Activated gamma-delta T cell treated with anti-CD3 and anti-CD28 coated beads, Interleukin-2, amount 50 U/mL, for 16 hours (primary cell): ENCODE measurements at regions not wholly inside any gene's neighbourhood (a gene's known extent, or its start where the extent isn't known, plus 50 kb on each side); places are given as distances from the start of the nearest gene placed in this dataset.

ENCODE experiments used
- DNase-seq: peaks from one replicate; pipeline ENCODE4 v3.0.0-alpha.2; 2020; ENCODE audit warnings: low read depth

DNA sequence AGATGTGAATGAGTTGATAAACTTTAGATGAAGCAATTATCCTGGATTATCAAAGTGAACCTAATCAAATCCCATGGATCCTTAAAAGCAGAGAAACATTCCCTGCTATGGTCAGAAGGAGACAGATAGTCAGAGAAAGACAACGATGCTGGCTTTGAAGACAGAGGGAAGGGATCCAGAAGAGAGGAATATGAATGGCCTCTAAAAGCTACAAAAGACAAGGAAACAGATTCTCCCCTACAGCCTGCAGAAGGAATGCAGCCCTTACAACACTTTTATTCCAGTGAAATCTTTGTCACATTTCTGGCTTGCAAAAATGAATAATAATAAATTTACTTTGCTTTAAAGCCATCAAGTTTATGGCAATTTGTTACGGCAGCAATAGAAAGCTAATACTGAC, 1164.2 kb downstream of the PCDH17 start:
- no peak for DNase-seq

DNA sequence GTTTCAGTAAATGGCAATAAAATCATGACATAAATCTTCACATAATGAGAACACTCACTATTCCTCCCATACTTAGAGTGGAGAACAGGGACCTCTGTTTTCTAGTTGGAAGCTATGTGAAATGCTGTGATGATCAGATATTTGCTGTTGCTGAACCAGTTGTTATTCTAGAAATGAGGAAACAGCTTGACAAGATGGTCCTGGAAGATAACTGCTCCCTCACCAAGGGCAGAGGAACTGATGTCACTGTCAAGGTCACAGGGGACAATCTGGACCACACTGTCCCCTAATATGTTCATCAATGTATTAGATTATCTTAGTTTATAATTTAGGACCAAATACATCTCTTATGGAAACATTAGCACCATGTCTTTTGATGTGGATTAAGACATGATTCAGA, 1173.3 kb downstream of the PCDH17 start:
- DNase-seq, result no peak

DNA sequence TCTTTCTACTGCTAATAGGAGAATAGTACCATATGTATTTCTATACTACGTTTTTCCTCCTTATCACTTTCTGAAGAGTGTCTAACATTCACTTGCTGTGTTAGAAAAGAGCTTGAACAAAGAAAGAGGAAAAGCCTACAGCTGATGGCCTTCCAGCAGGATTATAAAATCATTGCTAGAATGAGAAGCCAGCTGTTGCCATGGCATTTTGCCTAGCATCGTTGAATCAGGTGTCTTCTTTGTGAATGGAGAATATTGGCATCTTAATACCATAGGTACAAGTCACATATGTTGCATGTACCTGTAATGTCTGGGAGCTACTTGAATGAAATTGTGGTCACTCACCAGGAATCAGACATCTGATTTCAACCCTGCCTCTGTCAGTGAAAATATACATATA, 1174.9 kb downstream of the PCDH17 start:
- DNase-seq, result no peak

DNA sequence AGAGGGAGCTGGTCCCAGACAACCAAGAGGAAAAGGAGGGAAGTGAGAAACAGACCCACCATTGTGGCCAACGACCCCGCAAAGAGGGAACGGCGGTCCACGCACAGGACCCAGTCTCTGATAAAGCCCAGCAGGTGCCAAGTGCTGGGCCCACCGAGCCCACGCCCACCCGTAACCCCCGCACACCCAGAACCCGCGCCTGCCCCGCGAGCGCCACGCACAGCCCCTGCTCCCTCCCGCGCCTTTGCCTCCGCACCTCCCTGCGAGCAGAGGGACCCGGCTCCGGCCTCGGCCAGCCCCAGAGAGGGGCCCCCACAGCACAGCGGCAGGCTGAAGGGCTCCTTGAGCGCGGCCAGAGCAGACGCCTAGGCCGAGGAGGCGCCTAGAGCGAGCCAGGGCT, 1192.2 kb downstream of the PCDH17 start:
- no peak for DNase-seq

DNA sequence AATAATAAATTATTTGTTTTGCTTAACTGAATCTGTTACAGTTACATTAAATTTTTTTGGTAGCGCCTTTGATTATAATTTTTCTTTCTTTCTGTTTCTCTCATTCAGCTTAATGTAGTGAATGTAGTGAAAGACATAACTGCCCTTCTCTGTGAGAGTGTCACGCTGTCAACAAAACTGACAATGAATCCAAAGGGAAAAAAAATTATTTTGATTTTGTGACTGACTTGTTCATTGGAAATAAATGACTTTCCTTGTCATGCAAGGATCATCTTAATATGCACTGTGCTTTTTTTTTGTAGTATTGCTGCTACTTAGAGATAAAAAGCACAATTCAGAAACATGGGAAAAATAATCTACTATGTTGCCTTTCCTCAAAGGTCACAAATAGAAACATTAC, 1196.4 kb downstream of the PCDH17 start:
- DNase-seq, result no peak

DNA sequence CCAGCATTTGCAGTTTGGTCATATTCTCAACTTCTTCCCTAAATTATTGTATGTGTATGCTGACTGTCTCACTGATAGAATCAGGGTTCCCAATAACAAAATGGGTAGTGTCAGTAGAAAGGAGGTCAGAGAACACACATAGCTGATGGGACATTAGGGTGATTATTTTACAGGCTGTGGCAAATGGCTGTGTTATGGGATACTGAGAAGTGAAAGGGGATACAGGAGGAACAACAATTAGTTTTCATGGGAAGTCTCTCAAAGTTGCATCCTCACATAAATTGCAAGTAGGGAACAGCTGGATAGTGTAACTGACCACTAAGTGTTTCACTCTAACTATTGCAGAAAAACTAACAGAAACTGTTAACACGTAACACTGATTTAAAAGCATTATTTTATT, 1199.3 kb downstream of the PCDH17 start:
- DNase-seq, result no peak

DNA sequence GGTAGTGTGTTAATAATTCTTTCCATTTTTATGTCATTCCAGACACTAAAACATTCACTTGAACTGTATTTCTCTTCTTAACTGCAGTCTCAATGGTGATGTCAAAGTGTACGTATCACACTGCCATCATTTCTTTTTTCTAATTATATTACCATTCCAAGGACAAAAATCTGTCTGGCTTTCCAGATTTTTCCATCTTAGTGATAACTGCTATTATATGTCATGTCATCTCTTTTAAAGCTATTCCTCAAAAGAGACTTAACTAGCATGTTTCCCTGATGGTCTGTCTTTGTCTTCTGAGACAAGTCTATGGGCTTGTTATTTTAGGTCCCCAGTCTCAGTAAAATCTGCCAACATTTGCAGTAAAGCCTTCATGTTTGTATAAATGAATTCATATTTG, 1207.1 kb downstream of the PCDH17 start:
- no peak for DNase-seq

DNA sequence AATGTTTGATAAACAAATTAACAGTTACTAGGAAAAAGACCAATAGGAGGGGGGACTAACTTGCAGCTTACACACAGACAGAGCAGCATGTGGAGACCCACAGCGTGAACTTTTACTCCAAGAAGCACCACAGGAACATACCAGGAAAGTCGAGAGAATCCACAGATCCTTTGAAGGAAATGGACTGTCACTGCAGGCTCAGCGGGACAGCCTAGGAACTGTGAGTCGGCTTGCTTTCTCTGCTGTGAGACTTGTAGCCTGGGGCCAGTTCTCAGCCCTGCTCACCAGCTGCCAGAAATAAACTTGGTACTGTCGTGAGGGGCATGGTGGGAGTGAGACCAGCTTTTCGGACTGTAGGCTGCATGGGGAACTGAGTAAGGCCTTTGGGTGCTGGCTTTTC, 1211.5 kb downstream of the PCDH17 start:
- no peak for DNase-seq

DNA sequence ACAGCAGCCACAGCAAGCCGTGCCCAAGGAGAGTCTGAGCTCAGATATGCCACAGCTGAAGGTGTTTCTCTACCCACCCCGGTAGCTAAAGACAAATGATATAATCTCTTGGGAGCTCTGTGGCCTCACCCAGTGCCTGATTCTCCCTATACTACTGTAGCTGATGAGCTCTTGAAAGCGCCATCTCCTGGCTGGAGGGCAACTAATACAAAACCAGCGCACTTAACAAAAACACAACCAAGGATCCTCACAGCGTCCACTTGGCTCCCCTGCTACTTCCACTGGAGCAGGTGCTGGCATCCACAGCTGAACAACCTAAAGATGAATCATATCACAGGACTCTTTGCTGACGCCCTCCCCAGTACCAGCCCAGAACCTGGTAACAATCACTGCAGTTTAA, 1212.0 kb downstream of the PCDH17 start:
- DNase-seq, result no peak

DNA sequence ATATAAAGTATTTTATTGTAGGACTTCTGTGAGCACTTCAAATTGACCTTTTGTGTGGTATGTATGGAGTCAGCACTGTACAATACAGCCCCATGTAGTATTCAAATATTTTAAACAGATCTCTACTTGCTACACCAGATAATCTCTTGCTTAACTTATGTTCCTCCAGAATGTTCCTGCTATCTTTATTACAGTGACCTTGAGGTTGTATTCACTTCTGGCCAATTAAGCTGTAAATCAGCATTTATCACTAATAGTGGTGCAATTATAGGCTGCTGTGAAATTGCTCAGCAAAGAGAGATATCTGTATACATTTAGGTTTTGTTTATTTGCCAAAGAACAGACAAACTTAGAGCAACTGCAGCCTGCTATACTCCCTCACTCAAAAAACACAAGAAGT, 1218.6 kb downstream of the PCDH17 start:
- no peak for DNase-seq

DNA sequence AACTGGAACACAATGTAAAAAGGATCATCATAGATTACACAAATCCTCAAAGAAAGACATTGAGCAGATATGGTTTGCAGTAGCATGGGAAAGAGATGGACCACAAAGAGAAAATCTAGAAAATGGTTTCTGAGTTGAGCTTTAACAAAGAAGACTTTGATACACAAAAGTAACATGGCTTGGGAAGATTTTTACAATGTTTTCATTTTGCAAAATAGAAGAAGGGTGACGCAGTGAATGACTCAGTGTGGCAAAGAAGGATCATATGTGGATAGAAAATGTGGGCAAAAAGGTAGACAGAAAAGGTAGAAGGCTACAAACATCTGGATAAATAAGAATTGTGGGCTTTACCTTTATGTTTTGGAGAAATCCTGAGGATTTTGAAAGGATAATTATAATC, 1220.5 kb downstream of the PCDH17 start:
- DNase-seq, result no peak

DNA sequence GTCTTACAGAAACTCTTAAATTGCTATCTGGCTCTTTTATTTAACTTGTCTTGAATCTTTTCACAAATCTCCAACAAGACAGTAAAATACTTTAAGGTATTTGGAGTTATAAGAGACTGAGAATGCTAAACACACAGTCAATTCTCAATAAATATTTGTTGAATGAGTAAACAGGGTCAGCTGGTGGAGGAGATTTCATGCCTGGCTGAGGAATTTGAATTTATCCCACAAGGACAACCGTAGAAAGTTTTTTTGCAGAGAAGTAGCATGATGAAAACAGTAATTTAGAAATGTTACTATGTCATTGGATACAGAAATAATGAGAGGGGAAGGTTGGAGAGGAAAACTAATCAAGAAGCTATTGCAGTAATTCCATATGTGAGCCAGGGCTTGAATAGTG, 1223.7 kb downstream of the PCDH17 start:
- no peak for DNase-seq

DNA sequence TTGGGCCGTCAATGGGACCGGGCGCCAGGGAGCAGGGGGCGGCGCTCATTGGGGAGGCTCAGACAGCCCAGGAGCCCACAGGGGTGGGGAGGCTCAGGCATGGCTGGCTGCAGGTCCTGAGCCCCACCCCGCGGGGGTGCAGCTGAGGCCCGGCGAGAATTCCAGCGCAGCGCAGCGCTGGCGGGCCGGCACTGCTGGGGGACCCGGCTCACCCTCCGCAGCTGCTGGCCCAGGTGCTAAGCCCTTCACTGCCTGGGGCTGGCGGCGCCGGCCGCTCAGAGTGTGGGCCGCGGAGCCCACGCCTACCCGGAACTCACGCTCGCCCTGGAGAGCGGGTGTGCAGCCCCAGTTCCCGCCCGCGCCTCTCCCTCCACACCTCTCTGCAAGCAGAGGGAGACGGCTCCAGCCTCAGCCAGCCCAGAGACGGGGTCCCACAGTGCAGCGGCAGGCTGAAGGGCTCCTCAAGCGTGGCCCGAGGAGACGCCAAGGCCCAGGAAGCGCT, 1227.4 kb downstream of the PCDH17 start:
- no peak for DNase-seq

DNA sequence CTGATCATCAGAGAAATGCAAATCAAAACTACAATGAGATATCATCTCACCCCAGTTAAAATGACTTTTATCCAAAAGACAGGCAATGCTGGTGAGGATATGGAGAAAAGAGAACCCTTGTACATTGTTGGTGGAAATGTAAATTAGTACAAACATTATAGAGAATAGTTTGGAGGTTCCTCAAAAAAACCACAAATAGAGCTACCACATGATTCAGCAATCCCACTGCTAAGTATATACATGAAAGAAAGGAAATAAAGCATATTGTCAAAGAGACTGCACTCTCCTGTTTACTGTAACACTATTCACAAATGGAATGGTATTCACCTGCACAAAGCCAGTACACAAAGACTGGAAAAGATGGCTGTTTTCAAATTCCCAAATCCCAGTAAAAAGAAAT, 1233.7 kb downstream of the PCDH17 start:
- no peak for DNase-seq

DNA sequence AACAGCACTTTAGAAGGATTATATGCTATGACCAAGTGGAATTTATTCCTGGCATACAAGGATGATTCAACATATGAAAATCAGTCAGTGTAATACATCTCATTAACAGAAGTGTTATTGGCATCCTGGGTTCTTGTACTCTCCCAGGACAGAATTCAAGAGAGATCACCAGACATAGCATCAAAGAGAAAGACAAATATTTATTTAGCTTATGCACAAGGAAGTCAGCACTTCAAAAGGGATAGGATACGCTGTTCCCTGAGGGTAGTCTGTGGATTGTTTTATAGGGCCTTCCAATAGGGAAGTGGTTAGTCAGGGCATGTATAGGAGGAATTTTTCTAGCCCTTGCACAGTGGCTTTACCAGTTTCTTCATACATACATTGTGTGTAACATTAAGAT, 1238.0 kb downstream of the PCDH17 start:
- no peak for DNase-seq

DNA sequence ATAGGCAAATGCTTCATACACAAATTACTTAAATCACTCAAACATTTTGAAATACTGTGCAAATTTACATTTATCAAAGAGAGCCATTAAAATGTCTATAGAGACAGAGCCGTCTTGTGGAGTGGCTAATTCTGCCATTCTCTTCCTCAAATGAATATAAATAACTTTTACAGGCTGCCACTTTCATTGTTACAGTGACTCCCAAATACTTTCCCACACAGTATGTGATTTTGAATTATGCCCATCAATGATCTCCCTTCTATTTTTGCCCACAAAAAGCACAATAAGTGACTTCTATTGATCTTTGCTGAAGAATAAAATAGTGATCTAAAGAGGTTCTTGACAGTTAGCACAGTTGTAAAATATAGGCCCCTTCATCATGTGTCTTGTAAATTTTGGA, 1244.9 kb downstream of the PCDH17 start:
- no peak for DNase-seq

DNA sequence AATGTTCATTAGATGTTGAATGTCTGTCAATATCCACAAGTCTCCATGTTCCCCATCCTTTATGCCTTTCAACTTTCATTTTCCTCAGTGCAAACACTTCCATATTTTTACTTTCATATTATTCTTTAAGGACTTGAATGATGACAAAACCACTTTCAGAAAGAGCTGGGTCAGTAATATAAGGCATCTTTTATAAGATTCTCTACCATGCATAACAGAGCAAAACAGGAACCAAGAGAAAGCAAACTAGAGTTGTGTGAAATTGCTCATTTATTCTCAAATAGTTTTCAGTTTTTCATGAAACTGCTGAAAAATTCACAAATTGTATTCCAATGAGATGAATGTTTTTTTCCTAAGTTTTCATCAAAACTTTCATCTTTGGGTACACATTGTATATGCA, 1247.6 kb downstream of the PCDH17 start:
- no peak for DNase-seq

DNA sequence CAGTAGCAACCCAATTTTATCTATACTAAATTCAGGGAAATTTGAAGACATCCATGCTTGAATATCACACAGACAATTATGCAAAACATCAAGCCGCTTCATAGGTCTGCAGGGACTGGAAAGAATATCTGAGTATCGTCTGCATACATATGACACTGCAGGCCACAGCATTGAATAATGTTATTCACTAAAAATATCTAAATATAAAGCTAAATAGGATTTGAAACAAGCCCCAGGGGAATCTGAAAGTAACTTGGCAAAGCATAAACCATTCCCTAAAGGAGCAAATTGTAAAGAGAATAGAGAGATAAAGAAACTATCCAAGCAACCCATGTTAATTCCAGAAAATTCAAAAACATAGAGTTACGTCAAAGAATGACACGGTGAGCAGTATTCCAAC, 1251.0 kb downstream of the PCDH17 start:
- no peak for DNase-seq

DNA sequence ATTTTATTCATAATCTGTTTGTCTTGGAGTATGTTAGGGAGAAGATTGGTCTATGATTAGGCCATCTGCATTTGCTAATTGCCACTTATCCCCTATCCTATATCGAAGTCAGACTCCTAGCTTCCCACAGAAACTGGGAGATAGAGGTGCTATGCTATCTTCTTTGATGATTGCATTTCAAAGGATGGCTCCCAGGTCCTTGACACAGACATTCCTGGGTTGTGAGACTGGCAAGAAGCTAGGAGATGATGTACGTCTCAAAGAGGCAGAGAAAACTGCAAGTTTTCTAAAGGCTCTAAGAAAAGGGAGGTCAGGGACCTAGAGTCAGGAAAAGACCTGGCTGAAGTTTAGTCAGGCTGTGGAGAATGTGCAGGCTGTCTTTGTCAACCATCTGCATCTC, 1251.9 kb downstream of the PCDH17 start:
- no peak for DNase-seq

DNA sequence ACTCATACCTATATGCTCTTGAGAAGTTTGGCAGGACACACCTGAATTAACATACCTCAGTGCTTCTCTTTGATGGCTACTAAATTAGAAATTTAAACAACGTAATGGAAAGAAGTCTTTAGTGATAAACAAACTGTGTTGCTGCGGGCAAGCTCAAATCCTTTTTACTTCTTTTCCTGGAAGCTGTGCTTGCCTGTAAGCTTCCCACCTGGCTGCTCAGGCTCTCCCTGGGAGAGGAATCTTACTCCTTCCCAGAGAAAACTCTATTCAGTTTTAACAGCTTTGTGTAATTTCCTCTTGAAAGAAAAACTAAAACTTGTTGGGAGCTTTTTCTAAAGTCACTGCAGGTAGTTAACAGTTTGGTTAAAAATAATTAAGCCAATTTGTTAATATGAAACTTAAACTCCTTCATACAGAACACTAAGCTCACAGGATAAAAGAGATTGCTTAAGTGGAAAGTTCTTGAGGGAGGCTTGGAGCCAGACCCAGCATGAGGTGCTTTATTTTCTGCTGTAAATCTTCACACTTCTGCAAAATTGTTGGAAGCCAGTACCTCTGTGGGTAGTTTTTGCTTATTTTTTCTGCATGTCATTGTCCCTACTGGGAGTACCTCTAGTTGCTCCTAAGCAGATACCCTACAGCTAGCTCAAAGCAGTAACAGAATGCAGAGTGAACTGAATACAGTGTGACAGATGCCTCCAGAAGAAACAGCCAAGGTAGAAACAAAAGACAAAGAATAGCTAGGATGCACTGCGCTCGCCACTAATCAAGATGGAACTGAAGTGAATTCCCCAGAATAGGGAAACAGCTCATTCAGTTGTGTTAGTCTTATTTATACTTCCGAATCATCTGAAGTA, 1253.0 kb downstream of the PCDH17 start:
- no peak for DNase-seq

DNA sequence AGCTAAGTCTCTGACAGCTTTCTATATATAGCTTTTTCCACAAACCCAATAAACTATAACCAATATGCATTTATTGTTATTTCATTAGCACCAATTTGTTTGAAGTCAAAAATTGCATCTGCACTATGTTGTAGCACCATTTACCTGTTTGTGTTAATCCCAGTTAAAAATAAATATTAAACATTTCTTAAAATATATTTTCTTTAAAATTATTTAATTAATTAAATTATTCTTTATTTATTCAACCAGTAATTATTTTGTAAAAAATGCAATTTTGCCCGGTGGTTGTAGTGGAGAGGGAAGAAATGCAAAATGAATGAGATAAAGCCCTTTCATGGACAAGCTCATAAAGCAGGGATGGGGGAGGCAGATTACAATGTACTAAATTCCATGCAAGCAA, 1257.9 kb downstream of the PCDH17 start:
- no peak for DNase-seq

DNA sequence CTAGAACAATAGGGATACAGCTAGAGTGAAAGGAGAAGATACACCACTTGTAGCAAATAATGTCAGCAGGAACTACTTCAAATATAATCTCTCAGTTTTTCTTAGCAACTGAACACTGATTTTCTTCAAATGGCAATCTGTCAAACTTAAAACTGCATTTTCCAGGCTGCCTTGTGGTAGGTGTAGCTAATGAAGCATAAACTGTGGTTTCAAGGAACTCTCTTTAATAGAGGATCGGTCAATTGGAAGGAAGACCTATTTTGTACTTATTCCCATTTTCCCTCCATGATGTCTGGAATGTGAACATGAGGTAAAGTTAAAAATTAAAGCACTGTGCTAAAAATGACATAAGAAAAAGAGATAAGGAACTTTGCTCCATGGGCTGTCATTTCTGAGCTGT, 1261.9 kb downstream of the PCDH17 start:
- DNase-seq, result no peak

DNA sequence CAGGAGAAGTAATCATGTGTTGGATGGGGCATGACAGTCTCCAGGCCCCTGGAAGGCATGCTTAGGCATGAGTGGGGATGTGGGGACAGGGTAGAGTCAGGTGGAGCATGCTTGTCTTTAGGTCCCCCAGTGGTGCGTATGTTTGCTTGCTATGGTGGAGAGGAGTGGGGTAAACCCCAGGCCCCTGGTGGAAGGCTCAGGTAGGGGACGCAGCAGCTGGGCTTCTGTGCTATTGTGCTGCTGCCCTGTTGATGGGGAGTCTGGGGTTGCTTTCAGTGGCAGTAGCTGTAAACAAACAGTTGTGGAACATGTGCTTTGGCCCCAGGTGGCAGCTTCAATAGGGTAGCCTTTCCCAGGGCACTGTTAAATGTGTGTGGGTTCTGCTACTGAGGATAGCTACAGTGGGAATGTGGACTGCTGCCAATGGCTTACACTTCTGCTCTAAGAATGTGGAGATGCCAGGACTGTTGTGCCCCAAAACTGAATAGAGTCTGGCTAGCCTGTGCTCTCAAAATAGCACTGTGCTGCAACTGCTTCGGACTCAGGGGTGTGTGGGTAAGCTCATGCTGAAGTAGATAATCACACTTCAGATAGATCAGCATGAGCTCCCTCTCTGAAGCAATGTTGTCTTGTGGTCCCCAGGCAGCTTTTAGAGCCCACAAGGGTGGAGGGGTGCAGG, 1257.3 kb downstream of the DIAPH3 start:
- DNase-seq, result no peak

DNA sequence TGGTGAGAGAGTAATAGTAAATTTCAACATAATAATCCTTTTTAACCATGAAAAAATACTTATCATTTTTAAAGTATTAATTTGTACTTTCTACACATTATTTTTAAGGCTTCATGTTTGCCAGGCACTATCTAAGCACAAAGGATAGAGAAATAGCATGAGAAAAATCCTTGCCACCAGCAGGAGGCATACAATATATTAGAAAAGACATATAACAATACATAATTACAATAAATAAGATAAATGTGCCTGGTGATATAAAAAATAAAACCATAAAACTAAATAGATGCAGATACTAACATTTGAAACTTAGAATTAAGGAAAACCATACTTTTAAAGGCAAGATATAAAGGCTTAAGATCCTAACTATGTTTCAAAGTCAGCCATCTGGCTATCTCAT, 1256.4 kb downstream of the DIAPH3 start:
- DNase-seq, result no peak
